ENCODE measurements at regions not wholly inside any gene's neighbourhood (a gene's known extent, or its start where the extent isn't known, plus 50 kb on each side); places are given as distances from the start of the nearest gene placed in this dataset.

GRCh38 chr7:46198701-46199100 is 277.6 kb upstream of the IGFBP3 start:
- TF ChIP-seq L3MBTL2 (conservative IDR thresholded peaks at IDR 0.05) (no peak), PKNOX1 (IDR thresholded peaks at IDR 0.05) (no peak), NFRKB (IDR thresholded peaks at IDR 0.05) (no peak), TARDBP (IDR thresholded peaks at IDR 0.05) (no peak), ELF4 (IDR thresholded peaks at IDR 0.05) (no peak), SP1 (IDR thresholded peaks at IDR 0.05) (no peak), BHLHE40 (IDR thresholded peaks at IDR 0.05; ENCODE audit: borderline replicate concordance) (no peak), FOXK2 (IDR thresholded peaks at IDR 0.05) (no peak), ZNF384 (IDR thresholded peaks at IDR 0.05) (no peak), LEF1 (IDR thresholded peaks at IDR 0.05; ENCODE audit: borderline replicate concordance) (no peak), SUZ12 (IDR thresholded peaks at IDR 0.05) (no peak), FOXM1 (IDR thresholded peaks at IDR 0.05; ENCODE audit: borderline replicate concordance) (no peak), CTBP1 (IDR thresholded peaks at IDR 0.05; ENCODE audit: borderline replicate concordance) (no peak), ARNT (IDR thresholded peaks at IDR 0.05) (no peak), FOXA1 (IDR thresholded peaks at IDR 0.05) (no peak), HDGF (IDR thresholded peaks at IDR 0.05; ENCODE audit: borderline replicate concordance) (no peak)
- ChIA-PET POLR2A (no interaction called here), CTCF (no interaction called here)
- no peak for DNase-seq (ENCODE audit: extremely low spot score)

- no peak for DNase-seq (ENCODE audit: extremely low spot score)
- TF ChIP-seq FOXK2 (IDR thresholded peaks at IDR 0.05) (no peak), ELF4 (IDR thresholded peaks at IDR 0.05) (no peak), NFRKB (IDR thresholded peaks at IDR 0.05) (no peak), L3MBTL2 (conservative IDR thresholded peaks at IDR 0.05) (no peak), LEF1 (IDR thresholded peaks at IDR 0.05; ENCODE audit: borderline replicate concordance) (no peak), PKNOX1 (IDR thresholded peaks at IDR 0.05) (no peak), FOXM1 (IDR thresholded peaks at IDR 0.05; ENCODE audit: borderline replicate concordance) (no peak), HDGF (IDR thresholded peaks at IDR 0.05; ENCODE audit: borderline replicate concordance) (no peak), TARDBP (IDR thresholded peaks at IDR 0.05) (no peak), FOXA1 (IDR thresholded peaks at IDR 0.05) (no peak), SP1 (IDR thresholded peaks at IDR 0.05) (no peak)
- ChIA-PET CTCF (no interaction called here), POLR2A (no interaction called here)
Measured at GRCh38 chr7:46197785-46198540, 276.9 kb upstream of the IGFBP3 start.

GRCh38 chr7:46195934-46196333 is 274.9 kb upstream of the IGFBP3 start:
- ChIA-PET POLR2A (no interaction called here), CTCF (no interaction called here)
- no peak for TF ChIP-seq ARNT (IDR thresholded peaks at IDR 0.05)
- TF ChIP-seq BHLHE40 (IDR thresholded peaks at IDR 0.05; ENCODE audit: borderline replicate concordance), result no peak
- TF ChIP-seq NFRKB (IDR thresholded peaks at IDR 0.05), result no peak
- TF ChIP-seq LEF1 (IDR thresholded peaks at IDR 0.05; ENCODE audit: borderline replicate concordance), result no peak
- no peak for TF ChIP-seq FOXK2 (IDR thresholded peaks at IDR 0.05)
- TF ChIP-seq FOXM1 (IDR thresholded peaks at IDR 0.05; ENCODE audit: borderline replicate concordance), result no peak
- DNase-seq (ENCODE audit: extremely low spot score), result no peak

- TF ChIP-seq TARDBP (IDR thresholded peaks at IDR 0.05) (no peak), HDGF (IDR thresholded peaks at IDR 0.05; ENCODE audit: borderline replicate concordance) (no peak), PKNOX1 (IDR thresholded peaks at IDR 0.05) (no peak), FOXK2 (IDR thresholded peaks at IDR 0.05) (no peak), L3MBTL2 (conservative IDR thresholded peaks at IDR 0.05) (no peak), LEF1 (IDR thresholded peaks at IDR 0.05; ENCODE audit: borderline replicate concordance) (no peak), SP1 (IDR thresholded peaks at IDR 0.05) (no peak), FOXA1 (IDR thresholded peaks at IDR 0.05) (no peak), ARNT (IDR thresholded peaks at IDR 0.05) (no peak), NFRKB (IDR thresholded peaks at IDR 0.05) (no peak), SUZ12 (IDR thresholded peaks at IDR 0.05) (no peak), ELF4 (IDR thresholded peaks at IDR 0.05) (no peak), ZNF384 (IDR thresholded peaks at IDR 0.05) (no peak), CTBP1 (IDR thresholded peaks at IDR 0.05; ENCODE audit: borderline replicate concordance) (no peak), FOXM1 (IDR thresholded peaks at IDR 0.05; ENCODE audit: borderline replicate concordance) (no peak), BHLHE40 (IDR thresholded peaks at IDR 0.05; ENCODE audit: borderline replicate concordance) (no peak)
- ChIA-PET POLR2A (no interaction called here), CTCF (no interaction called here)
- DNase-seq (ENCODE audit: extremely low spot score), result no peak
Measured at GRCh38 chr7:46192271-46192670, 271.2 kb upstream of the IGFBP3 start.

GRCh38 chr7:46191776-46192175 is 270.7 kb upstream of the IGFBP3 start:
- POLR2A ChIA-PET, result no interaction called here
- CTCF ChIA-PET, result no interaction called here
- no peak for DNase-seq (ENCODE audit: extremely low spot score)
- no peak for TF ChIP-seq SUZ12 (IDR thresholded peaks at IDR 0.05)
- TF ChIP-seq TARDBP (IDR thresholded peaks at IDR 0.05), result no peak
- TF ChIP-seq PKNOX1 (IDR thresholded peaks at IDR 0.05), result no peak
- no peak for TF ChIP-seq BHLHE40 (IDR thresholded peaks at IDR 0.05; ENCODE audit: borderline replicate concordance)

- no peak for TF ChIP-seq HDGF (IDR thresholded peaks at IDR 0.05; ENCODE audit: borderline replicate concordance)
- CTCF ChIA-PET, result no interaction called here
- POLR2A ChIA-PET, result no interaction called here
- DNase-seq (ENCODE audit: extremely low spot score), result no peak
Measured at GRCh38 chr7:46191296-46191695, 270.2 kb upstream of the IGFBP3 start.

All from HEK293T (cell line).